HCT116 (cell line): ENCODE measurements at regions not wholly inside any gene's neighbourhood (a gene's known extent, or its start where the extent isn't known, plus 50 kb on each side); places are given as distances from the start of the nearest gene placed in this dataset.

ENCODE experiments used
- ATAC-seq: fragments of 200-7000 bp; cut with Tn5 transposase; 2 replicates; pipeline ENCODE4 v1.9.1; 2020; ENCODE audit warnings: mild to moderate bottlenecking, moderate library complexity
- BruUV-seq: library from RNA; stranded (reverse); fragments of 400-500 nt; replicated peaks from 2 replicates; lab custom pipeline; 2021; lab: Mats Ljungman, UMichigan
- CTCF ChIA-PET: fragments of 300-600 bp; sonication (Branson Sonifier 250); formaldehyde crosslinking; loops from one replicate; lab custom pipeline; 2021; ENCODE audit warnings: antibody characterized with exemption; lab: Charles Lee
- POLR2A ChIA-PET: fragments of 300-600, 350-600 bp; sonication (Branson Sonifier 250); formaldehyde crosslinking; loops from one replicate; lab custom pipeline; 2021; ENCODE audit warnings: antibody characterized with exemption; lab: Charles Lee
- RAD21 ChIA-PET, 2 experiments: fragments of 300-600 bp; sonication (Branson Sonifier 250); formaldehyde crosslinking; loops; one replicate each; lab custom pipeline; 2023; ENCODE audit warnings: low total read pairs in 2 of 2; ENCODE audit not compliant: uncharacterized antibody in 2 of 2, unreplicated experiment in 2 of 2, low non-redundant PET in 1 of 2; lab: Charles Lee
- DNase-seq: peaks from one replicate; pipeline ENCODE4 v3.0.0-alpha.2; 2010; ENCODE audit warnings: low read depth, low spot score
- H2AFZ ChIP-seq: fragments of 200-600 bp; shearing (Covaris generic), sonication (generic); 2 replicates; pipeline ENCODE4 v1.6.1; 2017; ENCODE audit warnings: low read depth, mixed run types, mixed read lengths, antibody characterized with exemption, low read length; ENCODE audit not compliant: poor library complexity, severe bottlenecking
- H3K27ac ChIP-seq: 2 replicates; pipeline ENCODE4 v1.5.1; 2012; ENCODE audit warnings: low read depth, low read length
- H3K27me3 ChIP-seq: fragments of 200-600 bp; sonication (generic); 2 replicates; pipeline ENCODE4 v1.6.1; 2016; ENCODE audit warnings: mixed run types, low read length, mixed read lengths; ENCODE audit not compliant: insufficient read depth
- H3K36me3 ChIP-seq, 2 experiments: fragments of 200-500 bp in 1 of 2; fragments of 200-600 bp in 1 of 2; sonication (Bioruptor generic) in 1 of 2; sonication (generic) in 1 of 2; 2 replicates each; pipeline versions ENCODE4 v1.5.1 to v1.6.1; 2014 to 2016; ENCODE audit warnings: low read length in 2 of 2, inconsistent platforms in 1 of 2, mixed read lengths in 1 of 2, mixed run types in 1 of 2; ENCODE audit not compliant: insufficient read depth in 2 of 2, control insufficient read depth in 1 of 2
- H3K4me1 ChIP-seq, 2 experiments: fragments of 200-600 bp in 1 of 2; sonication (generic) in 1 of 2; 2 replicates each; pipeline versions ENCODE4 v1.5.1 to v1.6.1; 2012 to 2017; ENCODE audit warnings: low read length in 2 of 2, inconsistent platforms in 1 of 2, mild to moderate bottlenecking in 1 of 2, mixed read lengths in 1 of 2, mixed run types in 1 of 2, moderate library complexity in 1 of 2; ENCODE audit not compliant: insufficient read depth in 2 of 2, control insufficient read depth in 1 of 2
- H3K4me2 ChIP-seq: fragments of 200-600 bp; sonication (generic); 2 replicates; pipeline ENCODE4 v1.6.1; 2017; ENCODE audit warnings: mixed run types, low read length, mixed read lengths
- H3K4me3 ChIP-seq, 2 experiments: fragments of 200-600 bp in 1 of 2; sonication (generic) in 1 of 2; replicated peaks in 1 of 2; 2 replicates each; pipeline ENCODE4 v1.5.1; 2011 to 2016; ENCODE audit warnings: low read length in 2 of 2, control low read depth in 1 of 2, low read depth in 1 of 2, mild to moderate bottlenecking in 1 of 2, mixed read lengths in 1 of 2, mixed run types in 1 of 2
- H3K79me2 ChIP-seq: fragments of 200-600 bp; sonication (generic); 2 replicates; pipeline ENCODE4 v1.6.1; 2017; ENCODE audit warnings: mild to moderate bottlenecking, mixed run types, low read length, moderate library complexity, mixed read lengths; ENCODE audit not compliant: insufficient read depth
- H3K9ac ChIP-seq: fragments of 200-600 bp; sonication (generic); 2 replicates; pipeline ENCODE4 v1.6.1; 2016; ENCODE audit warnings: low read length, mixed read lengths
- H3K9me2 ChIP-seq: fragments of 200-600 bp; sonication (generic), shearing (Covaris generic); 2 replicates; pipeline ENCODE4 v1.6.1; 2017; ENCODE audit warnings: mixed run types, mild to moderate bottlenecking, moderate library complexity; ENCODE audit not compliant: insufficient read depth
- H3K9me3 ChIP-seq, 2 experiments: fragments of 200-500 bp in 1 of 2; fragments of 200-600 bp in 1 of 2; sonication (Bioruptor generic) in 1 of 2; sonication (generic) in 1 of 2; 2 replicates each; pipeline ENCODE4 v1.6.1; 2014 to 2017; ENCODE audit warnings: low read length in 2 of 2, mixed read lengths in 2 of 2, inconsistent platforms in 1 of 2, low read depth in 1 of 2, mild to moderate bottlenecking in 1 of 2, mixed run types in 1 of 2, moderate library complexity in 1 of 2; ENCODE audit not compliant: control insufficient read depth in 1 of 2, insufficient read depth in 1 of 2
- H4K20me1 ChIP-seq: fragments of 200-600 bp; sonication (generic), shearing (Covaris generic); 2 replicates; pipeline ENCODE4 v1.6.1; 2017; ENCODE audit warnings: mixed run types, mild to moderate bottlenecking, moderate library complexity; ENCODE audit not compliant: insufficient read depth
- CEBPB ChIP-seq: IDR thresholded peaks from 2 replicates; pipeline ENCODE4 v1.6.1; 2012; ENCODE audit warnings: low read depth
- EZH2 ChIP-seq: fragments of 200-600 bp; sonication (generic); IDR thresholded peaks from 2 replicates; pipeline ENCODE4 v1.6.1; 2017; ENCODE audit warnings: antibody characterized with exemption, mixed run types
- EZH2phosphoT487 ChIP-seq: fragments of 200-600 bp; IDR thresholded peaks from 2 replicates; pipeline ENCODE4 v1.6.1; 2018; ENCODE audit warnings: antibody characterized with exemption, borderline replicate concordance
- RAD21 ChIP-seq: IDR thresholded peaks from 2 replicates; pipeline ENCODE4 v1.6.1; 2012; ENCODE audit warnings: low read depth, mild to moderate bottlenecking
- SP1 ChIP-seq: IDR thresholded peaks from 2 replicates; pipeline ENCODE4 v1.6.1; 2012; ENCODE audit warnings: low read depth
- TCF7L2 ChIP-seq: IDR thresholded peaks from 2 replicates; pipeline ENCODE4 v1.7.0; 2011; ENCODE audit warnings: borderline replicate concordance, inconsistent platforms; ENCODE audit not compliant: insufficient read depth, insufficient read length; ENCODE audit errors: extremely low read depth
- YY1 ChIP-seq: IDR thresholded peaks from 2 replicates; pipeline ENCODE4 v1.6.1; 2011; ENCODE audit warnings: low read length, low read depth, moderate library complexity, mild to moderate bottlenecking; ENCODE audit not compliant: insufficient replicate concordance; ENCODE audit errors: extremely low read depth
- ZNF274 ChIP-seq: fragments of 200-500 bp; sonication (Bioruptor generic); IDR thresholded peaks from 2 replicates; pipeline ENCODE4 v1.6.1; 2014; ENCODE audit warnings: mild to moderate bottlenecking, low read depth, low read length, inconsistent platforms
- intact Hi-C: fragments of 100-400 bp; cut with micrococcal nuclease; formaldehyde crosslinking; loops from 2 replicates; pipeline ENCODE4 v1.10.0; 2022
- TF ChIP-seq, protein P1 (sequence below): IDR thresholded peaks from 2 replicates; pipeline ENCODE4 v1.6.1; 2012
- TF ChIP-seq, protein P2 (sequence below): IDR thresholded peaks from 2 replicates; pipeline ENCODE4 v1.6.1; 2012; ENCODE audit warnings: low read depth
- TF ChIP-seq, protein P3 (sequence below), 3 experiments: fragments of 200-600 bp in 1 of 3; sonication (generic) in 1 of 3; IDR thresholded peaks in 2 of 3; conservative IDR thresholded peaks in 1 of 3; 2 replicates each; pipeline ENCODE4 v1.5.1; 2012 to 2017; ENCODE audit warnings: low read depth in 2 of 3, low read length in 2 of 3, antibody characterized with exemption in 1 of 3, borderline replicate concordance in 1 of 3, control low read depth in 1 of 3, mild to moderate bottlenecking in 1 of 3, mixed read lengths in 1 of 3, mixed run types in 1 of 3, moderate library complexity in 1 of 3; ENCODE audit not compliant: insufficient read depth in 1 of 3
- TF ChIP-seq, protein P4 (sequence below): IDR thresholded peaks from 2 replicates; pipeline ENCODE4 v1.6.1; 2011; ENCODE audit warnings: mild to moderate bottlenecking, low read length, moderate library complexity; ENCODE audit not compliant: insufficient replicate concordance; ENCODE audit errors: extremely low read depth

DNA sequence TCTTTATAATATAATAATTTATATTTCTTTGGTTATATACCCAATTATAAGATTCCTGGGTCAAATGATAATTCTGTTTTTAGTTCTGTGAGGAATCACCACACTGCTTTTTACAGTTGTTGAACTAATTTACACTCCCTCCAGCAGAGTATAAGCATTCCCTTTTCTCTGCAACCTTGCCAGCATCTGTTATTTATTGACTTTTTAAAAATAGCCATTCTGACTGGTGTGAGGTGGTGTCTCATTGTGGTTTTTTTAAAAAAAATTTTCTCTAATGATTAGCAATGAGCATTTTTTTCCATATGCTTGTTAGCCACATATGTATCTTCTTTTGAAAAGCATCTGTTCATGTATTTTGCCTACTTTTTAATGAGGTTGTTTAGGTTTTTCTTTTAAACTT is 122.2 kb downstream of the ZNF486 start (continued):
- TF ChIP-seq TCF7L2 (no peak), SP1 (no peak), ZNF274 (no peak), EZH2 (no peak)
- TF ChIP-seq, protein P1, sequence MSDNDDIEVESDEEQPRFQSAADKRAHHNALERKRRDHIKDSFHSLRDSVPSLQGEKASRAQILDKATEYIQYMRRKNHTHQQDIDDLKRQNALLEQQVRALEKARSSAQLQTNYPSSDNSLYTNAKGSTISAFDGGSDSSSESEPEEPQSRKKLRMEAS, result no peak
- TF ChIP-seq, protein P2, sequence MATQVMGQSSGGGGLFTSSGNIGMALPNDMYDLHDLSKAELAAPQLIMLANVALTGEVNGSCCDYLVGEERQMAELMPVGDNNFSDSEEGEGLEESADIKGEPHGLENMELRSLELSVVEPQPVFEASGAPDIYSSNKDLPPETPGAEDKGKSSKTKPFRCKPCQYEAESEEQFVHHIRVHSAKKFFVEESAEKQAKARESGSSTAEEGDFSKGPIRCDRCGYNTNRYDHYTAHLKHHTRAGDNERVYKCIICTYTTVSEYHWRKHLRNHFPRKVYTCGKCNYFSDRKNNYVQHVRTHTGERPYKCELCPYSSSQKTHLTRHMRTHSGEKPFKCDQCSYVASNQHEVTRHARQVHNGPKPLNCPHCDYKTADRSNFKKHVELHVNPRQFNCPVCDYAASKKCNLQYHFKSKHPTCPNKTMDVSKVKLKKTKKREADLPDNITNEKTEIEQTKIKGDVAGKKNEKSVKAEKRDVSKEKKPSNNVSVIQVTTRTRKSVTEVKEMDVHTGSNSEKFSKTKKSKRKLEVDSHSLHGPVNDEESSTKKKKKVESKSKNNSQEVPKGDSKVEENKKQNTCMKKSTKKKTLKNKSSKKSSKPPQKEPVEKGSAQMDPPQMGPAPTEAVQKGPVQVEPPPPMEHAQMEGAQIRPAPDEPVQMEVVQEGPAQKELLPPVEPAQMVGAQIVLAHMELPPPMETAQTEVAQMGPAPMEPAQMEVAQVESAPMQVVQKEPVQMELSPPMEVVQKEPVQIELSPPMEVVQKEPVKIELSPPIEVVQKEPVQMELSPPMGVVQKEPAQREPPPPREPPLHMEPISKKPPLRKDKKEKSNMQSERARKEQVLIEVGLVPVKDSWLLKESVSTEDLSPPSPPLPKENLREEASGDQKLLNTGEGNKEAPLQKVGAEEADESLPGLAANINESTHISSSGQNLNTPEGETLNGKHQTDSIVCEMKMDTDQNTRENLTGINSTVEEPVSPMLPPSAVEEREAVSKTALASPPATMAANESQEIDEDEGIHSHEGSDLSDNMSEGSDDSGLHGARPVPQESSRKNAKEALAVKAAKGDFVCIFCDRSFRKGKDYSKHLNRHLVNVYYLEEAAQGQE, result no peak

DNA sequence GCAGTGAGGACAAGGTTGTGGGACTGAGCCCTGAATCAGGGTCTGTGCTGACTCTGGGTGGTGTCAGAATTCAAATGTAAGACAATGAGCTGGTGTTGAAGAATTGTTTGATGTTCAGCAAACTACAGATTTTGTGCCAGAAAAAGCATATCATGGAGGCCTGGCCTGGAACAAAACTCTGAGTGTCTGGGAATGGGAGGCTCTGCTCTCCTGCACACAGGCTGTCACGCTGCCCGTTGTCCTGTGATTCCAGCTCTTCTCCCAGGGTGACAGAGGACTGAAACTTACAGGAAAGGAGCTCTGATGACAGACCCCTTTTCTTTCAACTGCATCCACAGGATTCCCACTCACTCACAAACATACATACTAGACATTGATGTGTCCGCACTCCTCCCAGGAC is 120.1 kb downstream of the ZNF486 start:
- intact Hi-C loops, result no loop called here
- H3K27ac ChIP-seq, result no peak overlapping the region
- TF ChIP-seq YY1, result no peak
- no peak for TF ChIP-seq RAD21
- no peak for TF ChIP-seq SP1
- TF ChIP-seq, protein P3, sequence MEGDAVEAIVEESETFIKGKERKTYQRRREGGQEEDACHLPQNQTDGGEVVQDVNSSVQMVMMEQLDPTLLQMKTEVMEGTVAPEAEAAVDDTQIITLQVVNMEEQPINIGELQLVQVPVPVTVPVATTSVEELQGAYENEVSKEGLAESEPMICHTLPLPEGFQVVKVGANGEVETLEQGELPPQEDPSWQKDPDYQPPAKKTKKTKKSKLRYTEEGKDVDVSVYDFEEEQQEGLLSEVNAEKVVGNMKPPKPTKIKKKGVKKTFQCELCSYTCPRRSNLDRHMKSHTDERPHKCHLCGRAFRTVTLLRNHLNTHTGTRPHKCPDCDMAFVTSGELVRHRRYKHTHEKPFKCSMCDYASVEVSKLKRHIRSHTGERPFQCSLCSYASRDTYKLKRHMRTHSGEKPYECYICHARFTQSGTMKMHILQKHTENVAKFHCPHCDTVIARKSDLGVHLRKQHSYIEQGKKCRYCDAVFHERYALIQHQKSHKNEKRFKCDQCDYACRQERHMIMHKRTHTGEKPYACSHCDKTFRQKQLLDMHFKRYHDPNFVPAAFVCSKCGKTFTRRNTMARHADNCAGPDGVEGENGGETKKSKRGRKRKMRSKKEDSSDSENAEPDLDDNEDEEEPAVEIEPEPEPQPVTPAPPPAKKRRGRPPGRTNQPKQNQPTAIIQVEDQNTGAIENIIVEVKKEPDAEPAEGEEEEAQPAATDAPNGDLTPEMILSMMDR (IDR thresholded peaks at IDR 0.05 in 2 of 3, conservative IDR thresholded peaks at IDR 0.05 in 1 of 3; ENCODE audit: borderline replicate concordance in 1 of 3, insufficient read depth in 1 of 3, low read depth in 2 of 3, low read length in 2 of 3), result no peak
- no peak for TF ChIP-seq EZH2phosphoT487
- no peak for TF ChIP-seq CEBPB
- TF ChIP-seq, protein P4, sequence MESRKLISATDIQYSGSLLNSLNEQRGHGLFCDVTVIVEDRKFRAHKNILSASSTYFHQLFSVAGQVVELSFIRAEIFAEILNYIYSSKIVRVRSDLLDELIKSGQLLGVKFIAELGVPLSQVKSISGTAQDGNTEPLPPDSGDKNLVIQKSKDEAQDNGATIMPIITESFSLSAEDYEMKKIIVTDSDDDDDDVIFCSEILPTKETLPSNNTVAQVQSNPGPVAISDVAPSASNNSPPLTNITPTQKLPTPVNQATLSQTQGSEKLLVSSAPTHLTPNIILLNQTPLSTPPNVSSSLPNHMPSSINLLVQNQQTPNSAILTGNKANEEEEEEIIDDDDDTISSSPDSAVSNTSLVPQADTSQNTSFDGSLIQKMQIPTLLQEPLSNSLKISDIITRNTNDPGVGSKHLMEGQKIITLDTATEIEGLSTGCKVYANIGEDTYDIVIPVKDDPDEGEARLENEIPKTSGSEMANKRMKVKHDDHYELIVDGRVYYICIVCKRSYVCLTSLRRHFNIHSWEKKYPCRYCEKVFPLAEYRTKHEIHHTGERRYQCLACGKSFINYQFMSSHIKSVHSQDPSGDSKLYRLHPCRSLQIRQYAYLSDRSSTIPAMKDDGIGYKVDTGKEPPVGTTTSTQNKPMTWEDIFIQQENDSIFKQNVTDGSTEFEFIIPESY, result no peak
- TF ChIP-seq, all 23 proteins: peak for 0
- Histone ChIP-seq H2AFZ (no peak overlapping the region), H3K36me3 (no peaks in the 10 kb centered on the region), H3K9ac (no peak overlapping the region), H3K9me3 (peaks cover 7 to 9% of the 10 kb centered on the region in 2 experiments; a peak in 1 of 4 replicates), H3K79me2 (no peaks in the 10 kb centered on the region), H3K4me1 (no peaks in the 10 kb centered on the region), H3K9me2 (no peaks in the 10 kb centered on the region), H3K4me3 (no peak overlapping the region), H4K20me1 (no peaks in the 10 kb centered on the region), H3K27me3 (no peaks in the 10 kb centered on the region), H3K4me2 (no peak overlapping the region)
- RAD21 ChIA-PET, result no interaction called here
- POLR2A ChIA-PET, result no interaction called here
- CTCF ChIA-PET, result no interaction called here
- ATAC-seq (no peak), DNase-seq (no peak)
- BruUV-seq, result no TSS peak
